Right cardiac atrium (tissue), 5 donors: ENCODE measurements at regions not wholly inside any gene's neighbourhood (a gene's known extent, or its start where the extent isn't known, plus 50 kb on each side); places are given as distances from the start of the nearest gene placed in this dataset.
A peak's percentile ranks its signal among the peaks of the same experiment; 100 is the strongest.
"Not testable (repeated sequence)": the region's sequence is repeated elsewhere in the genome, so short reads cannot be mapped to it uniquely, and the experiment has no call there.

Experiments
- ATAC-seq, 2 donors: fragments of 200-7000 bp; cut with Tn5 transposase; one replicate each; pipeline versions ENCODE4 v1.8.0 to v1.9.1; 2020; ENCODE audit warnings: moderate library complexity in 2 of 2, mild to moderate bottlenecking in 1 of 2
- DNase-seq, 3 donors: peaks; one replicate each; pipeline ENCODE4 v3.0.0-alpha.2; 2020
- H3K27ac ChIP-seq: one replicate; pipeline ENCODE4 v1.5.1; 2013; ENCODE audit warnings: mild to moderate bottlenecking, low read length, control low read depth, moderate library complexity
- H3K27me3 ChIP-seq: one replicate; pipeline ENCODE4 v1.6.1; 2013; ENCODE audit not compliant: control insufficient read depth, insufficient read depth
- H3K4me1 ChIP-seq: one replicate; pipeline ENCODE4 v1.6.1; 2013; ENCODE audit warnings: low read length; ENCODE audit not compliant: control insufficient read depth, insufficient read depth
- H3K4me3 ChIP-seq: one replicate; pipeline ENCODE4 v1.5.1; 2013; ENCODE audit warnings: low read length, control low read depth
- H3K9me3 ChIP-seq: one replicate; pipeline ENCODE4 v1.6.1; 2013; ENCODE audit warnings: low read length; ENCODE audit not compliant: control insufficient read depth
- WGBS: extraction: QIAGEN DNeasy Blood & Tissue Kit; methylation state at CpG from one replicate; pipeline ENCODE4 v1.1.7; 2013; 5-methylcytosine and 5-hydroxymethylcytosine counted together
- intact Hi-C, 4 donors: fragments of 100-400 bp; cut with DNase I; formaldehyde crosslinking; loops; one replicate each; pipeline versions ENCODE4 v1.11.0 to v1.14.0; 2022 to 2023
- donor health status: healthy with polysubstance abuse.
- donor health status: DM: no; HTN: yes; CAD: no.
- donor health status: DM: no; HTN: no; CAD: no.
- donor health status: DM: no; HTN: yes; CAD: no; lungs with severe emphysema.
- donor health status: DM: yes; HTN: yes; CAD: no.

DNA sequence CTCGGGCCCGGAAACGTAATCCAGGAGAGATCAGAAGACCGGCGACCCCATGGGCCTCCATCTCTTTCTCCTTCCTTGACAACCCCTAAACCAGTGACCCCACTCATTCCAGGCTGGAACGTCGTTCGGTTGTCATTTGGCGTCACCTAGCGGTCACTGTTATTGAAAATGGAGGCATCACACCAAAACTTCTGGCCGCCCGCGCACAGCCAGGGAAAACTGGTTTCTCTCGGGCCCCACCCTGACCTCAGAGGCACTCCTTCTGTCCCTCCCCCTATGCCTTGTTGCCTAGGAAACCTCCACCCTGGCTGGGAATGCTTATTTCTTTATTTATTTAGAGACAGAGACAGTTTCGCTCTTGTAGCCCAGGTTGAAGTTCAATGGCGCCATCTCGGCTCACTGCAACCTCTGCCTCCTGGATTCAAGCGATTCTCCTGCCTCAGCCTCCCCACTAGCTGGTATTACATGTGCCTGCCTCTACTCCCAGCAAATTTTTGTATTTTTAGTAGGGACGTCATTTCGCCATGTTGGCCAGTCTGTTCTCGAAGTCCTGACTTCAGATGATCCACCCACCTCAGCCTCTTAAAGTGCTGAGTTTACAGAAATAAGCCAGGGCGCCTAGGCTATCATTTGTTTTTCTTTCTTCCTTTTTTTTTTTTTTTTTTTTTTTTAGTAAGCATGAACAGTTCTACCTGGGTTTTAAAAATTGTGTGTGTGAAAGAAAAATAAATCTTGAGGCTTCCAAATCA, 2144.1 kb upstream of the TPTE start:
- H3K9me3 ChIP-seq, H3K27me3 ChIP-seq, intact Hi-C loops, DNase-seq, H3K4me3 ChIP-seq, H3K4me1 ChIP-seq, H3K27ac ChIP-seq: not testable (repeated sequence)
- WGBS, result no CpG with 5 or more reads among the region's 22 CpGs
- peak; percentile 85 to 90 for ATAC-seq

DNA sequence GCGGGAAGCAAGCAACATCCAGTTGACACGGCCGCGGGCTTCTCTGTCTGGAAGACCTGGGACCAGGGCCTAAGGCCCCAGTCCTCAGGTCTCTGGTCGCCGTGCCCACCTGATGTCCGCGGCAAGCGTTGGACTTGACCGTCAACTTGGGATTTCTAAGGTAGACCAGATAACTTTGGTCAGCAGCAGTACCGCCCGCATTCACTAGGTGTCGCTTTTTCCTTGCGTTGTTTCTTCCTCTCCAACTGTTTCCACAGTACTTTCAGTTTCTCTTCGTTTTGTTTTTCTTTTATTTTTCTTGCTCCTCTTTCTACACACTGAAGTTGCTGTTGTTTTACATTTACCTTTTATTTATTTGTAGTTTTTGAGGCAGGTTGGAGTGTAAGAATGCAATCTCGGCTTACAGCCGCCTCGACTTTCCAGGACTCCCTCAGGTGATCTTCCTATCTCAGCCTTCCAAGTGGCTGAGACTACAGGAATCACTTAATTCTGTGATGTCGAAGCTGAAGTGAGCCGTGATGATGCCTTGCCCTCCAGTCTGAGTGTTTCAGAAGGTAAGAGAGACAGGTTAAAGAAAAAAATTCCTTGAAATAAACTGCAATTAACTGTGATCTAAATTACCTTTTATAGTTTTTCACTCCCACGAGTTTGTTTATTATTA, 2140.8 kb upstream of the TPTE start:
- H3K4me1 ChIP-seq, H3K9me3 ChIP-seq, H3K27me3 ChIP-seq, intact Hi-C loops, DNase-seq, H3K27ac ChIP-seq, H3K4me3 ChIP-seq: not testable (repeated sequence)
- ATAC-seq, result peak; percentile 55 to 64
- WGBS, result no CpG with 5 or more reads among the region's 21 CpGs

DNA sequence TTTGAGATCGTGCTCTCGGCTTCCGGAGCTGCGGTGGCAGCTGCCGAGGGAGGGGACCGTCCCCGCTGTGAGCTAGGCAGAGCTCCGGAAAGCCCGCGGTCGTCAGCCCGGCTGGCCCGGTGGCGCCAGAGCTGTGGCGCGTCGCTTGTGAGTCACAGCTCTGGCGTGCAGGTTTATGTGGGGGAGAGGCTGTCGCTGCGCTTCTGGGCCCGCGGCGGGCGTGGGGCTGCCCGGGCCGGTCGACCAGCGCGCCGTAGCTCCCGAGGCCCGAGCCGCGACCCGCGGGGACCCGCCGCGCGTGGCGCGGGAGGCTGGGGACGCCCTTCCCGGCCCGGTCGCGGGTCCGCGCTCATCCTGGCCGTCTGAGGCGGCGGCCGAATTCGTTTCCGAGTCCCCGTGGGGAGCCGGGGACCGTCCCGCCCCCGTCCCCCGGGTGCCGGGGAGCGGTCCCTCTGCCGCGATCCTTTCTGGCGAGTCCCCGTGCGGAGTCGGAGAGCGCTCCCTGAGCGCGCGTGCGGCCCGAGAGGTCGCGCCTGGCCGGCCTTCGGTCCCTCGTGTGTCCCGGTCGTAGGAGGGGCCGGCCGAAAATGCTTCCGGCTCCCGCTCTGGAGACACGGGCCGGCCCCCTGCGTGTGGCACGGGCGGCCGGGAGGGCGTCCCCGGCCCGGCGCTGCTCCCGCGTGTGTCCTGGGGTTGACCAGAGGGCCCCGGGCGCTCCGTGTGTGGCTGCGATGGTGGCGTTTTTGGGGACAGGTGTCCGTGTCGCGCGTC, 2133.0 kb upstream of the TPTE start:
- H3K4me1 ChIP-seq, H3K4me3 ChIP-seq, H3K9me3 ChIP-seq, intact Hi-C loops, H3K27ac ChIP-seq, H3K27me3 ChIP-seq, DNase-seq: not testable (repeated sequence)
- ATAC-seq, result peak; percentile 99 to 100
- WGBS, result no CpG with 5 or more reads among the region's 107 CpGs

DNA sequence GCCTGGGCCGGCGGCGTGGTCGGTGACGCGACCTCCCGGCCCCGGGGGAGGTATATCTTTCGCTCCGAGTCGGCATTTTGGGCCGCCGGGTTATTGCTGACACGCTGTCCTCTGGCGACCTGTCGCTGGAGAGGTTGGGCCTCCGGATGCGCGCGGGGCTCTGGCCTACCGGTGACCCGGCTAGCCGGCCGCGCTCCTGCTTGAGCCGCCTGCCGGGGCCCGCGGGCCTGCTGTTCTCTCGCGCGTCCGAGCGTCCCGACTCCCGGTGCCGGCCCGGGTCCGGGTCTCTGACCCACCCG, 2132.5 kb upstream of the TPTE start:
- H3K4me1 ChIP-seq, H3K4me3 ChIP-seq, H3K27ac ChIP-seq, H3K9me3 ChIP-seq, H3K27me3 ChIP-seq, intact Hi-C loops, DNase-seq, ATAC-seq: not testable (repeated sequence)
- whole genome bisulfite sequencing, result no CpG with 5 or more reads among the region's 40 CpGs

DNA sequence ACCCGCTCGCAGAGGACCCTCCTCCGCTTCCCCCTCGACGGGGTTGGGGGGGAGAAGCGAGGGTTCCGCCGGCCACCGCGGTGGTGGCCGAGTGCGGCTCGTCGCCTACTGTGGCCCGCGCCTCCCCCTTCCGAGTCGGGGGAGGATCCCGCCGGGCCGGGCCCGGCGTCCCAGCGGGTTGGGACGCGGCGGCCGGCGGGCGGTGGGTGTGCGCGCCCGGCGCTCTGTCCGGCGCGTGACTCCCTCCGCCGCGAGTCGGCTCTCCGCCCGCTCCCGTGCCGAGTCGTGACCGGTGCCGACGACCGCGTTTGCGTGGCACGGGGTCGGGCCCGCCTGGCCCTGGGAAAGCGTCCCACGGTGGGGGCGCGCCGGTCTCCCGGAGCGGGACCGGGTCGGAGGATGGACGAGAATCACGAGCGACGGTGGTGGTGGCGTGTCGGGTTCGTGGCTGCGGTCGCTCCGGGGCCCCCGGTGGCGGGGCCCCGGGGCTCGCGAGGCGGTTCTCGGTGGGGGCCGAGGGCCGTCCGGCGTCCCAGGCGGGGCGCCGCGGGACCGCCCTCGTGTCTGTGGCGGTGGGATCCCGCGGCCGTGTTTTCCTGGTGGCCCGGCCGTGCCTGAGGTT, 2130.7 kb upstream of the TPTE start:
- no CpG with 5 or more reads among the region's 97 CpGs for WGBS
- DNase-seq, H3K4me3 ChIP-seq, H3K27ac ChIP-seq, ATAC-seq, H3K9me3 ChIP-seq, H3K27me3 ChIP-seq, intact Hi-C loops, H3K4me1 ChIP-seq: not testable (repeated sequence)

DNA sequence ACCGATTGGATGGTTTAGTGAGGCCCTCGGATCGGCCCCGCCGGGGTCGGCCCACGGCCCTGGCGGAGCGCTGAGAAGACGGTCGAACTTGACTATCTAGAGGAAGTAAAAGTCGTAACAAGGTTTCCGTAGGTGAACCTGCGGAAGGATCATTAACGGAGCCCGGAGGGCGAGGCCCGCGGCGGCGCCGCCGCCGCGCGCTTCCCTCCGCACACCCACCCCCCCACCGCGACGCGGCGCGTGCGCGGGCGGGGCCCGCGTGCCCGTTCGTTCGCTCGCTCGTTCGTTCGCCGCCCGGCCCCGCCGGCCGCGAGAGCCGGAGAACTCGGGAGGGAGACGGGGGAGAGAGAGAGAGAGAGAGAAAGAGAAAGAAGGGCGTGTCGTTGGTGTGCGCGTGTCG, 2127.0 kb upstream of the TPTE start:
- H3K27ac ChIP-seq, H3K27me3 ChIP-seq, H3K9me3 ChIP-seq, H3K4me1 ChIP-seq, H3K4me3 ChIP-seq, DNase-seq, ATAC-seq, intact Hi-C loops: not testable (repeated sequence)
- no CpG with 5 or more reads among the region's 59 CpGs for WGBS

DNA sequence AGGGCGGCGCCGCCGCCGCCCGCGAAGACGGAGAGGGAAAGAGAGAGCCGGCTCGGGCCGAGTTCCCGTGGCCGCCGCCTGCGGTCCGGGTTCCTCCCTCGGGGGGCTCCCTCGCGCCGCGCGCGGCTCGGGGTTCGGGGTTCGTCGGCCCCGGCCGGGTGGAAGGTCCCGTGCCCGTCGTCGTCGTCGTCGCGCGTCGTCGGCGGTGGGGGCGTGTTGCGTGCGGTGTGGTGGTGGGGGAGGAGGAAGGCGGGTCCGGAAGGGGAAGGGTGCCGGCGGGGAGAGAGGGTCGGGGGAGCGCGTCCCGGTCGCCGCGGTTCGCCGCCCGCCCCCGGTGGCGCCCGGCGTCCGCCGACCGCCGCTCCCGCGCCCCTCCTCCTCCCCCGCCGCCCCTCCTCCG, 2125.4 kb upstream of the TPTE start:
- H3K27ac ChIP-seq, H3K27me3 ChIP-seq, DNase-seq, ATAC-seq, H3K4me1 ChIP-seq, H3K4me3 ChIP-seq, intact Hi-C loops, H3K9me3 ChIP-seq: not testable (repeated sequence)
- WGBS, result no CpG with 5 or more reads among the region's 71 CpGs

DNA sequence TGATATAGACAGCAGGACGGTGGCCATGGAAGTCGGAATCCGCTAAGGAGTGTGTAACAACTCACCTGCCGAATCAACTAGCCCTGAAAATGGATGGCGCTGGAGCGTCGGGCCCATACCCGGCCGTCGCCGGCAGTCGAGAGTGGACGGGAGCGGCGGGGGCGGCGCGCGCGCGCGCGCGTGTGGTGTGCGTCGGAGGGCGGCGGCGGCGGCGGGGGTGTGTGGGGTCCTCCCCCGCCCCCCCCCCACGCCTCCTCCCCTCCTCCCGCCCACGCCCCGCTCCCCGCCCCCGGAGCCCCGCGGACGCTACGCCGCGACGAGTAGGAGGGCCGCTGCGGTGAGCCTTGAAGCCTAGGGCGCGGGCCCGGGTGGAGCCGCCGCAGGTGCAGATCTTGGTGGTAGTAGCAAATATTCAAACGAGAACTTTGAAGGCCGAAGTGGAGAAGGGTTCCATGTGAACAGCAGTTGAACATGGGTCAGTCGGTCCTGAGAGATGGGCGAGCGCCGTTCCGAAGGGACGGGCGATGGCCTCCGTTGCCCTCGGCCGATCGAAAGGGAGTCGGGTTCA, 2122.4 kb upstream of the TPTE start:
- WGBS, result no CpG with 5 or more reads among the region's 66 CpGs
- H3K27me3 ChIP-seq, H3K4me3 ChIP-seq, intact Hi-C loops, H3K9me3 ChIP-seq, H3K4me1 ChIP-seq, DNase-seq, ATAC-seq, H3K27ac ChIP-seq: not testable (repeated sequence)

DNA sequence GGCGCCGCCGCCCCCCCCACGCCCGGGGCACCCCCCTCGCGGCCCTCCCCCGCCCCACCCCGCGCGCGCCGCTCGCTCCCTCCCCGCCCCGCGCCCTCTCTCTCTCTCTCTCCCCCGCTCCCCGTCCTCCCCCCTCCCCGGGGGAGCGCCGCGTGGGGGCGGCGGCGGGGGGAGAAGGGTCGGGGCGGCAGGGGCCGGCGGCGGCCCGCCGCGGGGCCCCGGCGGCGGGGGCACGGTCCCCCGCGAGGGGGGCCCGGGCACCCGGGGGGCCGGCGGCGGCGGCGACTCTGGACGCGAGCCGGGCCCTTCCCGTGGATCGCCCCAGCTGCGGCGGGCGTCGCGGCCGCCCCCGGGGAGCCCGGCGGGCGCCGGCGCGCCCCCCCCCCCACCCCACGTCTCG, 2121.5 kb upstream of the TPTE start:
- H3K27ac ChIP-seq, H3K4me1 ChIP-seq, intact Hi-C loops: not testable (repeated sequence)

DNA sequence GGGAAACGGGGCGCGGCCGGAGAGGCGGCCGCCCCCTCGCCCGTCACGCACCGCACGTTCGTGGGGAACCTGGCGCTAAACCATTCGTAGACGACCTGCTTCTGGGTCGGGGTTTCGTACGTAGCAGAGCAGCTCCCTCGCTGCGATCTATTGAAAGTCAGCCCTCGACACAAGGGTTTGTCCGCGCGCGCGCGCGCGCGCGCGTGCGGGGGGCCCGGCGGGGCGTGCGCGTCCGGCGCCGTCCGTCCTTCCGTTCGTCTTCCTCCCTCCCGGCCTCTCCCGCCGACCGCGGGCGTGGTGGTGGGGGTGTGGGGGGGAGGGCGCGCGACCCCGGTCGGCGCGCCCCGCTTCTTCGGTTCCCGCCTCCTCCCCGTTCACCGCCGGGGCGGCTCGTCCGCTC, 2119.6 kb upstream of the TPTE start:
- intact Hi-C loops, H3K4me1 ChIP-seq, DNase-seq, H3K27ac ChIP-seq, H3K27me3 ChIP-seq, H3K9me3 ChIP-seq, H3K4me3 ChIP-seq, ATAC-seq: not testable (repeated sequence)
- WGBS, result no CpG with 5 or more reads among the region's 66 CpGs

More for the DNA sequence above, 2121.5 kb upstream of the TPTE start:
- H3K4me3 ChIP-seq, H3K27me3 ChIP-seq, ATAC-seq, DNase-seq, H3K9me3 ChIP-seq: not testable (repeated sequence)
- WGBS, result no CpG with 5 or more reads among the region's 67 CpGs

DNA sequence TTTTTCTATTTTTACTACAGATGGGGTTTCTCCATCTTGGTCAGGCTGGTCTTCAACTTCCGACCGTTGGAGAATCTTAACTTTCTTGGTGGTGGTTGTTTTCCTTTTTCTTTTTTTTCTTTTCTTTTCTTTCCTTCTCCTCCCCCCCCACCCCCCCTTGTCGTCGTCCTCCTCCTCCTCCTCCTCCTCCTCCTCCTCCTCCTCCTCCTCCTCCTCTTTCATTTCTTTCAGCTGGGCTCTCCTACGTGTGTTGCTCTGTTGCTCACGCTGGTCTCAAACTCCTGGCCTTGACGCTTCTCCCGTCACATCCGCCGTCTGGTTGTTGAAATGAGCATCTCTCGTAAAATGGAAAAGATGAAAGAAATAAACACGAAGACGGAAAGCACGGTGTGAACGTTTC, 2115.1 kb upstream of the TPTE start:
- H3K27ac ChIP-seq, ATAC-seq, H3K9me3 ChIP-seq, DNase-seq, H3K4me3 ChIP-seq, H3K4me1 ChIP-seq, intact Hi-C loops, H3K27me3 ChIP-seq: not testable (repeated sequence)
- no CpG with 5 or more reads among the region's 15 CpGs for WGBS
